Panc1 (cell line): ENCODE measurements at regions not wholly inside any gene's neighbourhood (a gene's known extent, or its start where the extent isn't known, plus 50 kb on each side); places are given as distances from the start of the nearest gene placed in this dataset.

Experiments used
- ATAC-seq: fragments of 200-7000 bp; cut with Tn5 transposase; 2 replicates; pipeline ENCODE4 v1.9.1; 2020; ENCODE audit warnings: mild to moderate bottlenecking, moderate library complexity
- BruUV-seq: library from RNA; stranded (reverse); fragments of 400-500 nt; replicated peaks from 2 replicates; lab custom pipeline; 2021; lab: Mats Ljungman, UMichigan
- CTCF ChIA-PET: fragments of 300-600 bp; sonication (Branson Sonifier 250); formaldehyde crosslinking; loops from one replicate; lab custom pipeline; 2022; ENCODE audit warnings: antibody characterized with exemption; lab: Charles Lee
- POLR2A ChIA-PET: fragments of 300-600 bp; sonication (Branson Sonifier 250); formaldehyde crosslinking; loops from one replicate; lab custom pipeline; 2022; ENCODE audit warnings: antibody characterized with exemption; lab: Charles Lee
- DNase-seq: peaks from one replicate; pipeline ENCODE4 v3.0.0-alpha.2; 2010; ENCODE audit warnings: low read depth, low spot score
- H3K27ac ChIP-seq: 2 replicates; pipeline ENCODE4 v1.5.1; 2011; ENCODE audit warnings: mild to moderate bottlenecking, low read length, inconsistent platforms
- H3K27me3 ChIP-seq: fragments of 200-500 bp; sonication (Bioruptor generic); 2 replicates; pipeline ENCODE4 v1.6.0; 2014; ENCODE audit warnings: low read length, inconsistent platforms; ENCODE audit not compliant: control insufficient read depth, insufficient read depth
- H3K36me3 ChIP-seq: fragments of 200-500 bp; sonication (Bioruptor generic); 2 replicates; pipeline ENCODE4 v1.5.1; 2014; ENCODE audit warnings: inconsistent platforms, mild to moderate bottlenecking, low read length, moderate library complexity; ENCODE audit not compliant: control insufficient read depth, insufficient read depth
- H3K4me1 ChIP-seq: 2 replicates; pipeline ENCODE4 v1.5.1; 2011; ENCODE audit warnings: inconsistent platforms, mild to moderate bottlenecking, low read length, moderate library complexity; ENCODE audit not compliant: control insufficient read depth, insufficient read depth
- H3K4me3 ChIP-seq, 2 experiments: 2 replicates each; pipeline ENCODE4 v1.5.1; 2011 to 2012; ENCODE audit warnings: low read depth in 2 of 2, low read length in 2 of 2, mild to moderate bottlenecking in 2 of 2, inconsistent platforms in 1 of 2, moderate library complexity in 1 of 2
- H3K9me3 ChIP-seq: fragments of 200-500 bp; sonication (Bioruptor generic); 2 replicates; pipeline ENCODE4 v1.5.1; 2014; ENCODE audit warnings: low read depth, mild to moderate bottlenecking, inconsistent platforms, low read length, moderate library complexity; ENCODE audit not compliant: control insufficient read depth, insufficient read depth
- CTCF ChIP-seq: fragments of 450-650 bp; IDR thresholded peaks from 2 replicates; pipeline ENCODE4 v1.5.1; 2017; ENCODE audit warnings: mild to moderate bottlenecking
- POLR2AphosphoS5 ChIP-seq: IDR thresholded peaks from 2 replicates; pipeline ENCODE4 v1.6.1; 2012; ENCODE audit warnings: mild to moderate bottlenecking, low read depth, low read length, moderate library complexity
- REST ChIP-seq, 2 experiments: IDR thresholded peaks; 2 replicates each; pipeline ENCODE4 v1.6.1; 2011 to 2012; ENCODE audit warnings: low read depth in 2 of 2, control low read depth in 1 of 2, low read length in 1 of 2, mild to moderate bottlenecking in 1 of 2, moderate library complexity in 1 of 2; ENCODE audit not compliant: insufficient read depth in 1 of 2
- SIN3A ChIP-seq: IDR thresholded peaks from 2 replicates; pipeline ENCODE4 v1.6.1; 2012; ENCODE audit warnings: low read depth, mild to moderate bottlenecking, low read length, moderate library complexity, borderline replicate concordance; ENCODE audit not compliant: insufficient read depth
- TCF7L2 ChIP-seq: IDR thresholded peaks from 2 replicates; pipeline ENCODE4 v1.6.1; 2011; ENCODE audit warnings: mild to moderate bottlenecking, low read depth, low read length, inconsistent platforms
- in situ Hi-C: cut with HindIII; loops from 2 replicates; pipeline ENCODE4 v1.10.0; 2016; ENCODE audit warnings: low sequenced_read_pairs, low pct_unique_long_range_greater_than_20kb
- intact Hi-C: fragments of 100-400 bp; cut with micrococcal nuclease; formaldehyde crosslinking; loops from one replicate; pipeline ENCODE4 v1.10.0; 2022; ENCODE audit not compliant: unreplicated experiment

GRCh38 chrX:4265036-4265435 lies 551.6 kb upstream of the PRKX start:
- H3K36me3 ChIP-seq: no peaks in the 10 kb centered on the region
- intact Hi-C loops (no loop called here), in situ Hi-C loops (no loop called here)
- ATAC-seq: no peak
- no peaks in the 10 kb centered on the region for H3K9me3 ChIP-seq
- no peak overlapping the region for H3K27ac ChIP-seq
- H3K4me3 ChIP-seq: no peak overlapping the region
- DNase-seq: no peak
- CTCF ChIA-PET: no interaction called here
- POLR2A ChIA-PET: no interaction called here
- no peaks in the 10 kb centered on the region for H3K27me3 ChIP-seq
- H3K4me1 ChIP-seq: no peaks in the 10 kb centered on the region
- BruUV-seq: no TSS peak
- no peak for TF ChIP-seq TCF7L2
- no peak for TF ChIP-seq REST (IDR thresholded peaks at IDR 0.05; ENCODE audit: insufficient read depth in 1 of 2, low read depth in 2 of 2, low read length in 1 of 2)
- no peak; the same call in 1 of the 2 replicates for TF ChIP-seq CTCF
- TF ChIP-seq POLR2AphosphoS5: no peak
- TF ChIP-seq SIN3A: no peak

GRCh38 chrX:4263030-4263803 lies 549.8 kb upstream of the PRKX start:
- Histone ChIP-seq H3K36me3 (no peaks in the 10 kb centered on the region), H3K27ac (no peak overlapping the region), H3K27me3 (no peaks in the 10 kb centered on the region), H3K4me3 (0 out of 4 replicates have a peak overlapping the region, but pooled peaks of 1 of the 2 experiments have one; percentile 16), H3K4me1 (no peaks in the 10 kb centered on the region), H3K9me3 (no peaks in the 10 kb centered on the region)
- POLR2A ChIA-PET: no interaction called here
- intact Hi-C loops: no loop called here
- CTCF ChIA-PET: interaction anchor here (0.7 kb wide), 3 partner anchors 85 to 247 kb away, joined by 4 to 6 read pairs (median 5); no protein-coding TSS in a partner anchor
- ATAC-seq (no peak), DNase-seq (no peak)
- in situ Hi-C loops: no loop called here
- no TSS peak for BruUV-seq
- TF ChIP-seq POLR2AphosphoS5 (no peak), SIN3A (no peak), REST (IDR thresholded peaks at IDR 0.05; ENCODE audit: insufficient read depth in 1 of 2, low read depth in 2 of 2, low read length in 1 of 2) (no peak), TCF7L2 (no peak), CTCF (peak; percentile 52)
